Thoracic aorta (tissue), 2 donors: ENCODE measurements at regions not wholly inside any gene's neighbourhood (a gene's known extent, or its start where the extent isn't known, plus 50 kb on each side); places are given as distances from the start of the nearest gene placed in this dataset.
A peak's percentile ranks its signal among the peaks of the same experiment; 100 is the strongest.

Experiments used
- ATAC-seq: fragments of 150-250 bp; one replicate; pipeline ENCODE4 v1.8.0; 2017; ENCODE audit warnings: low read depth; ENCODE audit not compliant: insufficient number of reproducible peaks, low FRiP score
- DNase-seq: peaks from one replicate; pipeline ENCODE4 v3.0.0-alpha.2; 2020; ENCODE audit warnings: low spot score
- H3K27ac ChIP-seq, 2 donors: fragments of 200-600 bp; sonication (generic); 1 replicate in 1 of 2; 2 replicates in 1 of 2; pipeline ENCODE4 v1.5.1; 2016; ENCODE audit warnings: mild to moderate bottlenecking in 2 of 2, moderate library complexity in 2 of 2
- H3K27me3 ChIP-seq: fragments of 200-600 bp; sonication (generic); replicated peaks from 2 replicates; pipeline ENCODE4 v1.6.0; 2016; ENCODE audit warnings: mild to moderate bottlenecking; ENCODE audit not compliant: insufficient read depth
- H3K36me3 ChIP-seq: fragments of 200-600 bp; sonication (generic); one replicate; pipeline ENCODE4 v1.5.1; 2016
- H3K4me1 ChIP-seq, 2 donors: fragments of 200-600 bp; sonication (generic); 1 replicate in 1 of 2; 2 replicates in 1 of 2; pipeline versions ENCODE4 v1.5.1 to v1.6.0; 2016; ENCODE audit warnings: low read depth in 2 of 2, mild to moderate bottlenecking in 1 of 2; ENCODE audit not compliant: control insufficient read depth in 1 of 2
- H3K4me3 ChIP-seq: fragments of 200-600 bp; sonication (generic); 2 replicates; pipeline ENCODE4 v1.5.1; 2016; ENCODE audit warnings: mild to moderate bottlenecking
- H3K9me3 ChIP-seq: fragments of 200-600 bp; sonication (generic); 2 replicates; pipeline ENCODE4 v1.5.1; 2016
- CTCF ChIP-seq: fragments of 200-600 bp; sonication (generic); IDR thresholded peaks from one replicate; pipeline ENCODE4 v1.5.1; 2019; ENCODE audit warnings: antibody characterized with exemption

GRCh38 chr6:53432318-53433161 lies 83.8 kb upstream of the ELOVL5 start:
- Histone ChIP-seq H3K27me3 (no peaks in the 10 kb centered on the region), H3K4me3 (no peak overlapping the region), H3K4me1 (no peaks in the 10 kb centered on the region), H3K9me3 (no peaks in the 10 kb centered on the region), H3K36me3 (no peaks in the 10 kb centered on the region), H3K27ac (no peak overlapping the region)
- DNase-seq, result no peak
- no peak for TF ChIP-seq CTCF
- ATAC-seq, result peak; percentile 6

- no peaks in the 10 kb centered on the region for H3K27me3 ChIP-seq
- no peaks in the 10 kb centered on the region for H3K9me3 ChIP-seq
- H3K27ac ChIP-seq, result no peak overlapping the region
- TF ChIP-seq CTCF, result no peak
- ATAC-seq (no peak), DNase-seq (no peak)
- no peak overlapping the region for H3K4me3 ChIP-seq
- no peaks in the 10 kb centered on the region for H3K4me1 ChIP-seq
- H3K36me3 ChIP-seq, result no peaks in the 10 kb centered on the region
These were observed 83.0 kb upstream of the ELOVL5 start for GRCh38 chr6:53431704-53432103.

- Histone ChIP-seq H3K4me3 (no peak overlapping the region), H3K4me1 (no peaks in the 10 kb centered on the region), H3K9me3 (no peaks in the 10 kb centered on the region), H3K36me3 (no peaks in the 10 kb centered on the region), H3K27ac (no peak overlapping the region), H3K27me3 (no peaks in the 10 kb centered on the region)
- ATAC-seq (no peak), DNase-seq (no peak)
- TF ChIP-seq CTCF, result no peak
These were observed 80.7 kb upstream of the ELOVL5 start for GRCh38 chr6:53429401-53429800.

- Histone ChIP-seq H3K27me3 (no peaks in the 10 kb centered on the region), H3K4me1 (no peaks in the 10 kb centered on the region), H3K4me3 (no peak overlapping the region), H3K36me3 (no peaks in the 10 kb centered on the region), H3K9me3 (no peaks in the 10 kb centered on the region), H3K27ac (no peak overlapping the region)
- DNase-seq (no peak), ATAC-seq (no peak)
- no peak for TF ChIP-seq CTCF
These were observed 80.1 kb upstream of the ELOVL5 start for GRCh38 chr6:53428886-53429285.

- no peaks in the 10 kb centered on the region for H3K27me3 ChIP-seq
- H3K4me1 ChIP-seq, result no peaks in the 10 kb centered on the region
- no peaks in the 10 kb centered on the region for H3K9me3 ChIP-seq
- no peaks in the 10 kb centered on the region for H3K36me3 ChIP-seq
- no peak for DNase-seq
- no peak overlapping the region for H3K27ac ChIP-seq
- TF ChIP-seq CTCF, result no peak
- no peak for ATAC-seq
- H3K4me3 ChIP-seq, result no peak overlapping the region
These were observed 78.0 kb upstream of the ELOVL5 start for GRCh38 chr6:53426667-53427270.
